Right lobe of liver (tissue), 6 donors: ENCODE measurements at regions not wholly inside any gene's neighbourhood (a gene's known extent, or its start where the extent isn't known, plus 50 kb on each side); places are given as distances from the start of the nearest gene placed in this dataset.

ENCODE experiments used
- ATAC-seq, 4 donors: fragments of 200-7000 bp; cut with Tn5 transposase; one replicate each; pipeline ENCODE4 v1.9.1; 2020; ENCODE audit warnings: mild to moderate bottlenecking in 4 of 4, moderate library complexity in 4 of 4
- DNase-seq, 3 donors: peaks; one replicate each; pipeline ENCODE4 v3.0.0-alpha.2; 2020
- H3K27ac ChIP-seq, 3 donors: fragments of 200-600 bp; one replicate each; pipeline ENCODE4 v1.8.0; 2022
- H3K27me3 ChIP-seq, 2 donors: fragments of 200-600 bp; one replicate each; pipeline ENCODE4 v1.8.0; 2022
- H3K36me3 ChIP-seq, 4 donors: fragments of 200-600 bp; sonication (generic) in 1 of 4; one replicate each; pipeline versions ENCODE4 v1.5.1 to v1.8.0; 2017 to 2022; ENCODE audit warnings: control low read depth in 1 of 4
- H3K4me1 ChIP-seq, 4 donors: fragments of 200-600 bp; sonication (generic) in 1 of 4; one replicate each; pipeline versions ENCODE4 v1.5.1 to v1.8.0; 2017 to 2022; ENCODE audit warnings: control low read depth in 1 of 4
- H3K4me3 ChIP-seq, 3 donors: fragments of 200-600 bp; one replicate each; pipeline ENCODE4 v1.8.0; 2022
- H3K9me3 ChIP-seq, 4 donors: fragments of 200-600 bp; sonication (generic) in 1 of 4; one replicate each; pipeline versions ENCODE4 v1.5.1 to v1.8.0; 2017 to 2022; ENCODE audit warnings: control low read depth in 1 of 4
- CTCF ChIP-seq, 4 donors: fragments of 200-600 bp in 3 of 4; fragments of 450-650 bp in 1 of 4; IDR thresholded peaks; one replicate each; pipeline versions ENCODE4 v1.5.1 to v1.8.0; 2016 to 2022; ENCODE audit warnings: antibody characterized with exemption in 4 of 4, mild to moderate bottlenecking in 2 of 4
- POLR2A ChIP-seq: fragments of 450-650 bp; IDR thresholded peaks from one replicate; pipeline ENCODE4 v1.6.1; 2017; ENCODE audit warnings: antibody characterized with exemption, mild to moderate bottlenecking
- WGBS: methylation state at CpG from one replicate; pipeline ENCODE4 v1.1.6; 2018; ENCODE audit warnings: low coverage, low lambda C conversion rate; ENCODE audit not compliant: insufficient coverage; ENCODE audit errors: missing lambda C conversion rate; 5-methylcytosine and 5-hydroxymethylcytosine counted together
- intact Hi-C, 2 donors: fragments of 100-400 bp; cut with DNase I; formaldehyde crosslinking; loops; one replicate each; pipeline versions ENCODE4 v1.11.2 to v1.14.1; 2022
- donor health status: DM: no; HTN: yes; CAD: no.
- donor health status: DM: no; HTN: no; CAD: no.
- donor health status: DM: no; HTN: no; CAD: no.
- donor health status: DM: no; HTN: yes; CAD: no.
- donor health status: DM: no; HTN: yes; CAD: no.

GRCh38 chr11:113542420-113542819 lies 67.2 kb upstream of the DRD2 start:
- no peak for DNase-seq
- TF ChIP-seq POLR2A (no peak), CTCF (IDR thresholded peaks at IDR 0.05) (no peak)
- Histone ChIP-seq H3K27ac (no peak overlapping the region), H3K4me3 (no peak overlapping the region), H3K9me3 (no peaks in the 10 kb centered on the region), H3K4me1 (no peaks in the 10 kb centered on the region), H3K36me3 (no peaks in the 10 kb centered on the region), H3K27me3 (no peaks in the 10 kb centered on the region)
- no peak for ATAC-seq
- intact Hi-C loops, result no loop called here
- 79% methylated on average over 2 of the region's 2 CpGs for WGBS

GRCh38 chr11:113540416-113541330 lies 65.5 kb upstream of the DRD2 start:
- DNase-seq, result no peak
- no peaks in the 10 kb centered on the region for H3K4me1 ChIP-seq
- WGBS, result 53% methylated on average over 6 of the region's 8 CpGs
- intact Hi-C loops, result no loop called here
- H3K4me3 ChIP-seq, result no peak overlapping the region
- no peaks in the 10 kb centered on the region for H3K27me3 ChIP-seq
- no peak for TF ChIP-seq CTCF (IDR thresholded peaks at IDR 0.05)
- no peak for ATAC-seq
- H3K36me3 ChIP-seq, result no peaks in the 10 kb centered on the region
- no peak overlapping the region for H3K27ac ChIP-seq
- H3K9me3 ChIP-seq, result no peaks in the 10 kb centered on the region

- Histone ChIP-seq H3K27me3 (no peaks in the 10 kb centered on the region), H3K9me3 (no peaks in the 10 kb centered on the region), H3K4me1 (no peaks in the 10 kb centered on the region), H3K4me3 (no peak overlapping the region), H3K36me3 (no peaks in the 10 kb centered on the region), H3K27ac (no peak overlapping the region)
- no peak for TF ChIP-seq CTCF (IDR thresholded peaks at IDR 0.05)
- no peak for TF ChIP-seq POLR2A
- intact Hi-C loops, result no loop called here
- WGBS, result 61% methylated on average over 2 of the region's 6 CpGs
- DNase-seq (no peak), ATAC-seq (no peak)
Observed at GRCh38 chr11:113538451-113539412, 63.5 kb upstream of the DRD2 start.

- Histone ChIP-seq H3K27ac (no peak overlapping the region), H3K9me3 (no peaks in the 10 kb centered on the region), H3K4me3 (no peak overlapping the region), H3K4me1 (no peaks in the 10 kb centered on the region), H3K36me3 (no peaks in the 10 kb centered on the region), H3K27me3 (no peaks in the 10 kb centered on the region)
- no peak for DNase-seq
- intact Hi-C loops, result loop anchor here (5.0 kb wide), 1 partner anchor 227 kb away; no protein-coding TSS in a partner anchor
- ATAC-seq, result no peak
- WGBS, result 28% methylated on average over 4 of the region's 4 CpGs
- no peak for TF ChIP-seq POLR2A
- no peak for TF ChIP-seq CTCF (IDR thresholded peaks at IDR 0.05)
Observed at GRCh38 chr11:113534625-113535024, 59.4 kb upstream of the DRD2 start.
